HepG2 (cell line): ENCODE measurements at regions not wholly inside any gene's neighbourhood (a gene's known extent, or its start where the extent isn't known, plus 50 kb on each side); places are given as distances from the start of the nearest gene placed in this dataset.

Source experiments
- ASH2L ChIP-seq: fragments of 300-600, 200-600 bp; sonication (generic); IDR thresholded peaks from 2 replicates; pipeline ENCODE4 v1.7.0; 2017; ENCODE audit warnings: low read depth, mild to moderate bottlenecking, moderate library complexity, mixed read lengths, low read length; ENCODE audit not compliant: insufficient read length
- CHCHD3 ChIP-seq: sonication (generic); formaldehyde crosslinking; IDR thresholded peaks from 2 replicates; pipeline ENCODE4 v1.8.0; 2022; ENCODE audit warnings: mild to moderate bottlenecking, missing genetic modification reagents, moderate library complexity
- EEA1 ChIP-seq: sonication (generic); formaldehyde crosslinking; IDR thresholded peaks from 2 replicates; pipeline ENCODE4 v1.5.1; 2020; ENCODE audit warnings: mild to moderate bottlenecking, missing genetic modification reagents, borderline replicate concordance
- FIP1L1 ChIP-seq: fragments of 200-400 bp; formaldehyde crosslinking; IDR thresholded peaks from 2 replicates; pipeline ENCODE4 v1.6.1; 2018; ENCODE audit warnings: low read depth, mild to moderate bottlenecking, low read length, moderate library complexity, borderline replicate concordance; ENCODE audit not compliant: insufficient read depth
- FOSL2 ChIP-seq: sonication (generic); formaldehyde crosslinking; IDR thresholded peaks from 2 replicates; pipeline ENCODE4 v1.4.0; 2020; ENCODE audit warnings: missing genetic modification reagents
- FOXK1 ChIP-seq: sonication (generic); formaldehyde crosslinking; IDR thresholded peaks from 2 replicates; pipeline ENCODE4 v1.4.0; 2020; ENCODE audit warnings: low read depth, missing genetic modification reagents, borderline replicate concordance
- FOXO4 ChIP-seq: sonication (generic); formaldehyde crosslinking; conservative IDR thresholded peaks from 2 replicates; pipeline ENCODE4 v1.8.1; 2023; ENCODE audit warnings: missing genetic modification reagents
- GMEB1 ChIP-seq: sonication (generic); formaldehyde crosslinking; IDR thresholded peaks from 2 replicates; pipeline ENCODE4 v1.5.1; 2020; ENCODE audit warnings: missing genetic modification reagents, mild to moderate bottlenecking, borderline replicate concordance
- HNF4G ChIP-seq, 2 experiments: sonication (generic) in 1 of 2; formaldehyde crosslinking in 1 of 2; IDR thresholded peaks; 2 replicates each; pipeline versions ENCODE4 v1.4.0 to v1.6.1; 2011 to 2020; ENCODE audit warnings: borderline replicate concordance in 2 of 2, low read depth in 2 of 2, mild to moderate bottlenecking in 2 of 2, low read length in 1 of 2, missing genetic modification reagents in 1 of 2, moderate library complexity in 1 of 2
- HOXA7 ChIP-seq: sonication (generic); formaldehyde crosslinking; IDR thresholded peaks from 2 replicates; pipeline ENCODE4 v1.8.1; 2022; ENCODE audit warnings: mild to moderate bottlenecking, missing genetic modification reagents, moderate library complexity
- PITX1 ChIP-seq: sonication (generic); formaldehyde crosslinking; IDR thresholded peaks from 2 replicates; pipeline ENCODE4 v1.5.1; 2020; ENCODE audit warnings: mild to moderate bottlenecking, missing genetic modification reagents
- SRY ChIP-seq: sonication (generic); formaldehyde crosslinking; IDR thresholded peaks from 2 replicates; pipeline ENCODE4 v1.8.0; 2022; ENCODE audit warnings: mild to moderate bottlenecking, missing genetic modification reagents
- TBL1XR1 ChIP-seq: fragments of 150-350 bp; IDR thresholded peaks from 2 replicates; pipeline ENCODE4 v1.6.1; 2014; ENCODE audit warnings: borderline replicate concordance, low read length; ENCODE audit not compliant: partially characterized antibody
- ZBTB3 ChIP-seq: sonication (generic); formaldehyde crosslinking; IDR thresholded peaks from 2 replicates; pipeline ENCODE4 v1.4.0; 2020; ENCODE audit warnings: low read depth, mild to moderate bottlenecking, moderate library complexity, missing genetic modification reagents, borderline replicate concordance
- ZFAT ChIP-seq: sonication (generic); formaldehyde crosslinking; conservative IDR thresholded peaks from 2 replicates; pipeline ENCODE4 v1.8.1; 2023; ENCODE audit warnings: missing genetic modification reagents, inconsistent platforms
- ZNF691 ChIP-seq: sonication (generic); formaldehyde crosslinking; IDR thresholded peaks from 2 replicates; pipeline ENCODE4 v1.4.0; 2020; ENCODE audit warnings: missing genetic modification reagents, low read depth, mild to moderate bottlenecking, borderline replicate concordance
- ZNF747 ChIP-seq: sonication (generic); formaldehyde crosslinking; IDR thresholded peaks from 2 replicates; pipeline ENCODE4 v1.8.1; 2023; ENCODE audit warnings: missing genetic modification reagents, mild to moderate bottlenecking, borderline replicate concordance
- TF ChIP-seq, protein P1 (sequence below): sonication (generic); formaldehyde crosslinking; IDR thresholded peaks from 2 replicates; pipeline ENCODE4 v1.5.0; 2020; ENCODE audit warnings: mild to moderate bottlenecking, low read depth, missing genetic modification reagents, borderline replicate concordance
- TF ChIP-seq, protein P2 (sequence below), 2 experiments: sonication (generic) in 1 of 2; formaldehyde crosslinking in 1 of 2; IDR thresholded peaks; 2 replicates each; pipeline versions ENCODE4 v1.4.0 to v1.6.1; 2018 to 2020; ENCODE audit warnings: missing genetic modification reagents in 2 of 2, borderline replicate concordance in 1 of 2, low read depth in 1 of 2, mild to moderate bottlenecking in 1 of 2, missing biosample characterization in 1 of 2
- TF ChIP-seq, protein P3 (sequence below): sonication (generic); formaldehyde crosslinking; IDR thresholded peaks from 2 replicates; pipeline ENCODE4 v1.8.1; 2023; ENCODE audit warnings: mild to moderate bottlenecking, moderate library complexity, missing genetic modification reagents

DNA sequence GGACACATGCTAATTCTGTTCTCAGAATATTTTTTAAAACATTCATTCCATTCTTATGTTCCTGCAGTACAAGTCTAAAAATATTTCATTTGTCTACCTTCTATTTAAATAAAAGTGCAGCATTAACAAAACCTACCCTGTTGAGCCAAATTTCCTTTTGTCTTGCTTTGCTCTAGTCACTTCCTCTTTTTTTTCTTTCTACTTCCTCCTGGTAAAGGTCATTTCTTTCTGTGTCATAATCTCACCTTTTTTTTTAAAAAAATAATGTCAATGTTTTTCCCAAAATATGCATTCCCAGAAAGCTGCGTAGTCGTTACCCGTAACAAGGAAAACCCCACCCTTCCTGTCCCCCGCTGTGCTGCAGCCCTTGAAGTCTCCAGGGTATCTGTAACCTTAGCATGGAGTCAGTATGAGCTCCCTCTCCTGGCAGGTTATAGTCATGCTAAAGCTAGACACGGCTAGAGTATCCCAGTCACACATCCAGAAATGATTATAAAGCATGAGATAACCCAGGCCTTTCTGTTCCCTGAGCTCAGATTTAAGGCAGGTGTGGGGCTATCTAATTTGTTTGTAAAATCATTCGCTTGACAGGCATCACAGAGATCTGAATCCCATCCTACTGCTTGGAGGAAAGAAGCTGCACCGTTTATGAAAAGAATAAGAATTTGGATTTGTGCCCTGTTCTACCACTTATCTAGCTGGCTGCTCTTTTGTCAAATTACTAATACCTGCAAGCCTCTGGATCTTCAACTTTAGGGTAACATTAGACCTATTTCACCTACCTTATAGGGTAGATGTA lies 51.1 kb upstream of the EED start (continued):
- no peak for TF ChIP-seq GMEB1 (CRISPR knock-in tag)
- TF ChIP-seq PITX1 (CRISPR knock-in tag) = no peak
- TF ChIP-seq, protein P1, sequence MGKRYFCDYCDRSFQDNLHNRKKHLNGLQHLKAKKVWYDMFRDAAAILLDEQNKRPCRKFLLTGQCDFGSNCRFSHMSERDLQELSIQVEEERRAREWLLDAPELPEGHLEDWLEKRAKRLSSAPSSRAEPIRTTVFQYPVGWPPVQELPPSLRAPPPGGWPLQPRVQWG (CRISPR knock-in tag) = no peak
- TF ChIP-seq ASH2L = no peak
- TF ChIP-seq FIP1L1 = no peak
- peak; percentile 28; the same call in 1 of the 2 replicates for TF ChIP-seq FOSL2 (CRISPR knock-in tag)
- no peak for TF ChIP-seq ZNF747 (CRISPR knock-in tag)
- no peak for TF ChIP-seq SRY
- no peak for TF ChIP-seq ZNF691
- TF ChIP-seq ZBTB3 = no peak
- TF ChIP-seq ZFAT = no peak
- peak; percentile 22 for TF ChIP-seq TBL1XR1
- no peak for TF ChIP-seq FOXK1 (CRISPR knock-in tag)
- TF ChIP-seq, protein P2, sequence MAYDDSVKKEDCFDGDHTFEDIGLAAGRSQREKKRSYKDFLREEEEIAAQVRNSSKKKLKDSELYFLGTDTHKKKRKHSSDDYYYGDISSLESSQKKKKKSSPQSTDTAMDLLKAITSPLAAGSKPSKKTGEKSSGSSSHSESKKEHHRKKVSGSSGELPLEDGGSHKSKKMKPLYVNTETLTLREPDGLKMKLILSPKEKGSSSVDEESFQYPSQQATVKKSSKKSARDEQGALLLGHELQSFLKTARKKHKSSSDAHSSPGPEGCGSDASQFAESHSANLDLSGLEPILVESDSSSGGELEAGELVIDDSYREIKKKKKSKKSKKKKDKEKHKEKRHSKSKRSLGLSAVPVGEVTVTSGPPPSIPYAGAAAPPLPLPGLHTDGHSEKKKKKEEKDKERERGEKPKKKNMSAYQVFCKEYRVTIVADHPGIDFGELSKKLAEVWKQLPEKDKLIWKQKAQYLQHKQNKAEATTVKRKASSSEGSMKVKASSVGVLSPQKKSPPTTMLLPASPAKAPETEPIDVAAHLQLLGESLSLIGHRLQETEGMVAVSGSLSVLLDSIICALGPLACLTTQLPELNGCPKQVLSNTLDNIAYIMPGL (CRISPR knock-in tag; IDR thresholded peaks at IDR 0.05; ENCODE audit: borderline replicate concordance in 1 of 2, low read depth in 1 of 2) = peak in 1 of 2 experiments; percentile 30; a peak in 2 of 4 replicates
- no peak for TF ChIP-seq CHCHD3 (CRISPR knock-in tag)
- TF ChIP-seq HOXA7 = no peak
- TF ChIP-seq, protein P3, sequence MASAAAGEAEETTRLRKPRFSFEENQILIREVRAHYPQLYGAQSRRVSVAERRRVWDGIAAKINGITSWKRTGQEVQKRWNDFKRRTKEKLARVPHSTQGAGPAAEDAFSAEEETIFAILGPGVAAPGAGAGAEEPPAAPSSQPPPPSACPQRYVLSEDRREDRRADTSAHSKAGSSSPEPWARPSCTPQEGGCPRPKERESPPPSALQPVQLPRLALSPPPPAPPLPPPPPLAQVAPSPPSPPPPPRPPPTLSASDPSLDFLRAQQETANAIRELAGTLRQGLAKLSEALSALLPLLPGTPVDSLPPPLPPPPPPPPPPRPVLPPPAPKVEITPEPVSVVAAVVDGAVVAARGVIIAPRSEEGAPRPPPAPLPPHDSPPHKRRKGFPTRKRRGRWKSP (CRISPR knock-in tag) = no peak
- TF ChIP-seq FOXO4 (CRISPR knock-in tag) = no peak
- no peak for TF ChIP-seq HNF4G (IDR thresholded peaks at IDR 0.05; ENCODE audit: borderline replicate concordance, low read depth, low read length)
- TF ChIP-seq HNF4G (CRISPR knock-in tag; IDR thresholded peaks at IDR 0.05; ENCODE audit: borderline replicate concordance, low read depth) = no peak
- no peak for TF ChIP-seq EEA1 (CRISPR knock-in tag)
